ENCODE measurements at regions not wholly inside any gene's neighbourhood (a gene's known extent, or its start where the extent isn't known, plus 50 kb on each side); places are given as distances from the start of the nearest gene placed in this dataset.

DNA sequence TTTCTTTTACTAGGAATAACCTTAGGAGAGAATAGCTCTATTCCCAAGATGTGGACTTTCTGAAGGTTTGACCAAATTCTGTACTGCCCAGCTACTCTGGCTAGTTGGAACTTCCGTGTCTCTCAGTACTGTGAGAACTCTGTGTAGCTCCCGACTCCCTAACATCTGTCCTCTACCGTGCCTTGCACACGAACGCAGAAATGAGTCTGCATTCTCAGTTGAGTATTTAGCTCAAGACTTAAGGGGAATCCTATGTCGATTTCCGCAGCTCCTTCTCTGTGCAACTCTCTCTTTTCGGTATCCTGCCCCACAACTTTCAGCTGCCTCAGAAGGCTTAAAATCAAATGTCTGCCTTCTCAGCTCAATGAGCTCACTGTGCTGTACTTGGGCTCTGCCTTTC is 86.7 kb upstream of the EPHB3 start:
- H3K9me3 ChIP-seq (ENCODE audit: insufficient read depth, low read length), result no peaks in the 10 kb centered on the region
- no peaks in the 10 kb centered on the region for H3K27me3 ChIP-seq (ENCODE audit: insufficient read depth, insufficient read length)
- H3K4me3 ChIP-seq (ENCODE audit: insufficient read length, low read depth), result no peak overlapping the region
- no peaks in the 10 kb centered on the region for H3K4me1 ChIP-seq (ENCODE audit: insufficient read depth, insufficient read length)
- no peak for DNase-seq (ENCODE audit: low read depth, low spot score)
- no peak overlapping the region for H3K9ac ChIP-seq (ENCODE audit: insufficient read length, low read depth)
- TF ChIP-seq ZNF274 (IDR thresholded peaks at IDR 0.05; ENCODE audit: low read depth, low read length) (no peak), SUZ12 (IDR thresholded peaks at IDR 0.05; ENCODE audit: extremely low read depth, insufficient read depth, insufficient read length) (no peak), YY1 (IDR thresholded peaks at IDR 0.05; ENCODE audit: insufficient read depth, insufficient read length) (no peak)
- no peaks in the 10 kb centered on the region for H3K36me3 ChIP-seq (ENCODE audit: insufficient read depth, insufficient read length, low read length)

- no peaks in the 10 kb centered on the region for H3K4me1 ChIP-seq (ENCODE audit: insufficient read depth, insufficient read length)
- H3K9ac ChIP-seq (ENCODE audit: insufficient read length, low read depth), result no peak overlapping the region
- TF ChIP-seq YY1 (IDR thresholded peaks at IDR 0.05; ENCODE audit: insufficient read depth, insufficient read length), result no peak
- no peak for TF ChIP-seq SUZ12 (IDR thresholded peaks at IDR 0.05; ENCODE audit: extremely low read depth, insufficient read depth, insufficient read length)
- TF ChIP-seq ZNF274 (IDR thresholded peaks at IDR 0.05; ENCODE audit: low read depth, low read length), result no peak
- H3K27me3 ChIP-seq (ENCODE audit: insufficient read depth, insufficient read length), result no peaks in the 10 kb centered on the region
- no peaks in the 10 kb centered on the region for H3K36me3 ChIP-seq (ENCODE audit: insufficient read depth, insufficient read length, low read length)
- no peak for DNase-seq (ENCODE audit: low read depth, low spot score)
- no peak overlapping the region for H3K4me3 ChIP-seq (ENCODE audit: insufficient read length, low read depth)
- no peaks in the 10 kb centered on the region for H3K9me3 ChIP-seq (ENCODE audit: insufficient read depth, low read length)
These were observed 83.6 kb upstream of the EPHB3 start for GRCh38 chr3:184477940-184478339.

GRCh38 chr3:184479426-184480126 is 82.0 kb upstream of the EPHB3 start:
- no peak overlapping the region for H3K9ac ChIP-seq (ENCODE audit: insufficient read length, low read depth)
- TF ChIP-seq ZNF274 (IDR thresholded peaks at IDR 0.05; ENCODE audit: low read depth, low read length), result no peak
- no peak for TF ChIP-seq YY1 (IDR thresholded peaks at IDR 0.05; ENCODE audit: insufficient read depth, insufficient read length)
- no peak for TF ChIP-seq SUZ12 (IDR thresholded peaks at IDR 0.05; ENCODE audit: extremely low read depth, insufficient read depth, insufficient read length)
- no peak overlapping the region for H3K4me3 ChIP-seq (ENCODE audit: insufficient read length, low read depth)
- no peaks in the 10 kb centered on the region for H3K36me3 ChIP-seq (ENCODE audit: insufficient read depth, insufficient read length, low read length)
- DNase-seq (ENCODE audit: low read depth, low spot score), result no peak
- no peaks in the 10 kb centered on the region for H3K27me3 ChIP-seq (ENCODE audit: insufficient read depth, insufficient read length)
- no peaks in the 10 kb centered on the region for H3K4me1 ChIP-seq (ENCODE audit: insufficient read depth, insufficient read length)
- H3K9me3 ChIP-seq (ENCODE audit: insufficient read depth, low read length), result no peaks in the 10 kb centered on the region

GRCh38 chr3:184480831-184481230 is 80.8 kb upstream of the EPHB3 start:
- no peak overlapping the region for H3K9ac ChIP-seq (ENCODE audit: insufficient read length, low read depth)
- no peaks in the 10 kb centered on the region for H3K9me3 ChIP-seq (ENCODE audit: insufficient read depth, low read length)
- no peaks in the 10 kb centered on the region for H3K27me3 ChIP-seq (ENCODE audit: insufficient read depth, insufficient read length)
- no peaks in the 10 kb centered on the region for H3K36me3 ChIP-seq (ENCODE audit: insufficient read depth, insufficient read length, low read length)
- H3K4me1 ChIP-seq (ENCODE audit: insufficient read depth, insufficient read length), result no peaks in the 10 kb centered on the region
- no peak for DNase-seq (ENCODE audit: low read depth, low spot score)
- TF ChIP-seq SUZ12 (IDR thresholded peaks at IDR 0.05; ENCODE audit: extremely low read depth, insufficient read depth, insufficient read length) (no peak), ZNF274 (IDR thresholded peaks at IDR 0.05; ENCODE audit: low read depth, low read length) (no peak), YY1 (IDR thresholded peaks at IDR 0.05; ENCODE audit: insufficient read depth, insufficient read length) (no peak)
- no peak overlapping the region for H3K4me3 ChIP-seq (ENCODE audit: insufficient read length, low read depth)

DNA sequence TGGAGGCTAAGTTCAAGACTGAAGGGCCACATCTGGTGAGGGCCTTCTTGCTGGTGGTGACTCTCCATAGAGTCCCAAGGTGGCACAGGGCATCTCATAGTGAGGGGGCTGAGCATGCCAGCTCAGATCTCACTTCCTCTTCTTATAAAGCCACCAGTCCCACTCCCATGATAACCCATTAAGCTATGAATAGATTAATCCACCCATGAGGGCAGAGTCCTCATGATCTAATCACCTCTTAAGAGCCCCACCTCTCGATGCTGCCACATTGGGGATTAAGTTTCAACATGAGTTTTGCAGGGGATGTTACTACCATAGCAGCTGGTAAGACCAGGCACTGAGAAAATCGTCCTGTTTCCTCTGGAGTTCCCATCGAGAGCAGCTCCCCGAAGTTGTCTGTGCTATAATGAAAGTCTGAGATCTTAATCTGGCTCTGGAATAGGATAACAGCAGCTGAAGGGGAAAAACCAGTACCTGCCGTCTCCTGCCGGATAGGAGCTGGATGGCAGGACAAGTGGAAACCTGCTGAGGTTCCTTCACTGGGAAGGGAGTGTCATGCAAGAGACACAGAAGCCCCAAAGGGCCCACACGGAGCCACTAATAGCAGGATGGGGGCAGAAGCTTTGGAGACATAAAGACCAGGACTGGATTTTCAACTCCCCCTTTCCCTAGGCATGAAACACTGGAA is 79.5 kb upstream of the EPHB3 start:
- Histone ChIP-seq H3K4me3 (ENCODE audit: insufficient read length, low read depth) (no peak overlapping the region), H3K9me3 (ENCODE audit: insufficient read depth, low read length) (no peaks in the 10 kb centered on the region), H3K9ac (ENCODE audit: insufficient read length, low read depth) (no peak overlapping the region), H3K36me3 (ENCODE audit: insufficient read depth, insufficient read length, low read length) (no peaks in the 10 kb centered on the region), H3K27me3 (ENCODE audit: insufficient read depth, insufficient read length) (no peaks in the 10 kb centered on the region), H3K4me1 (ENCODE audit: insufficient read depth, insufficient read length) (no peaks in the 10 kb centered on the region)
- no peak for DNase-seq (ENCODE audit: low read depth, low spot score)
- no peak for TF ChIP-seq ZNF274 (IDR thresholded peaks at IDR 0.05; ENCODE audit: low read depth, low read length)
- no peak for TF ChIP-seq SUZ12 (IDR thresholded peaks at IDR 0.05; ENCODE audit: extremely low read depth, insufficient read depth, insufficient read length)
- no peak for TF ChIP-seq YY1 (IDR thresholded peaks at IDR 0.05; ENCODE audit: insufficient read depth, insufficient read length)

- Histone ChIP-seq H3K4me1 (ENCODE audit: insufficient read depth, insufficient read length) (no peaks in the 10 kb centered on the region), H3K4me3 (ENCODE audit: insufficient read length, low read depth) (no peak overlapping the region), H3K9me3 (ENCODE audit: insufficient read depth, low read length) (no peaks in the 10 kb centered on the region), H3K9ac (ENCODE audit: insufficient read length, low read depth) (no peak overlapping the region), H3K27me3 (ENCODE audit: insufficient read depth, insufficient read length) (peaks cover 14% of the 10 kb centered on the region), H3K36me3 (ENCODE audit: insufficient read depth, insufficient read length, low read length) (no peaks in the 10 kb centered on the region)
- TF ChIP-seq SUZ12 (IDR thresholded peaks at IDR 0.05; ENCODE audit: extremely low read depth, insufficient read depth, insufficient read length), result no peak
- TF ChIP-seq ZNF274 (IDR thresholded peaks at IDR 0.05; ENCODE audit: low read depth, low read length), result no peak
- TF ChIP-seq YY1 (IDR thresholded peaks at IDR 0.05; ENCODE audit: insufficient read depth, insufficient read length), result no peak
- no peak for DNase-seq (ENCODE audit: low read depth, low spot score)
These were observed 76.3 kb upstream of the EPHB3 start for GRCh38 chr3:184485241-184485640.

GRCh38 chr3:184485906-184486305 is 75.7 kb upstream of the EPHB3 start:
- Histone ChIP-seq H3K4me1 (ENCODE audit: insufficient read depth, insufficient read length) (no peaks in the 10 kb centered on the region), H3K9me3 (ENCODE audit: insufficient read depth, low read length) (no peaks in the 10 kb centered on the region), H3K27me3 (ENCODE audit: insufficient read depth, insufficient read length) (peaks cover 20% of the 10 kb centered on the region), H3K36me3 (ENCODE audit: insufficient read depth, insufficient read length, low read length) (no peaks in the 10 kb centered on the region), H3K4me3 (ENCODE audit: insufficient read length, low read depth) (no peak overlapping the region), H3K9ac (ENCODE audit: insufficient read length, low read depth) (no peak overlapping the region)
- TF ChIP-seq ZNF274 (IDR thresholded peaks at IDR 0.05; ENCODE audit: low read depth, low read length), result no peak
- no peak for TF ChIP-seq YY1 (IDR thresholded peaks at IDR 0.05; ENCODE audit: insufficient read depth, insufficient read length)
- no peak for TF ChIP-seq SUZ12 (IDR thresholded peaks at IDR 0.05; ENCODE audit: extremely low read depth, insufficient read depth, insufficient read length)
- no peak for DNase-seq (ENCODE audit: low read depth, low spot score)

Data from NT2/D1 (cell line).